Left ventricle myocardium inferior (tissue), 1 donor: ENCODE measurements at regions not wholly inside any gene's neighbourhood (a gene's known extent, or its start where the extent isn't known, plus 50 kb on each side); places are given as distances from the start of the nearest gene placed in this dataset.

Experiments used
- DNase-seq: peaks from one replicate; pipeline ENCODE4 v3.0.0-alpha.2; 2020
- H3K27ac ChIP-seq: fragments of 200-600 bp; replicated peaks from 2 replicates; pipeline ENCODE4 v1.8.0; 2021
- H3K27me3 ChIP-seq: fragments of 200-600 bp; 2 replicates; pipeline ENCODE4 v1.8.0; 2021; ENCODE audit warnings: low read depth
- H3K36me3 ChIP-seq: fragments of 200-600 bp; 2 replicates; pipeline ENCODE4 v1.8.0; 2021
- H3K4me1 ChIP-seq: fragments of 200-600 bp; 2 replicates; pipeline ENCODE4 v1.8.0; 2021
- H3K4me3 ChIP-seq: fragments of 200-600 bp; 2 replicates; pipeline ENCODE4 v1.8.0; 2021; ENCODE audit warnings: mild to moderate bottlenecking, moderate library complexity
- H3K9me3 ChIP-seq: fragments of 200-600 bp; replicated peaks from 2 replicates; pipeline ENCODE4 v1.8.0; 2021
- CTCF ChIP-seq: fragments of 200-600 bp; IDR thresholded peaks from 2 replicates; pipeline ENCODE4 v1.8.0; 2021; ENCODE audit warnings: antibody characterized with exemption, mild to moderate bottlenecking, borderline replicate concordance
- intact Hi-C: fragments of 100-400 bp; cut with micrococcal nuclease; formaldehyde crosslinking; loops from one replicate; pipeline ENCODE4 v1.11.0; 2022
- donor health status: DM: no; HTN: yes; CAD: no; lungs with severe emphysema.

- intact Hi-C loops = no loop called here
- Histone ChIP-seq H3K4me1 (no peaks in the 10 kb centered on the region), H3K4me3 (no peak overlapping the region), H3K36me3 (no peaks in the 10 kb centered on the region), H3K27ac (no peak overlapping the region), H3K27me3 (no peaks in the 10 kb centered on the region), H3K9me3 (no peaks in the 10 kb centered on the region)
- DNase-seq = no peak
- TF ChIP-seq CTCF = no peak
These were observed 645.4 kb downstream of the BCOR start for GRCh38 chrX:39452401-39452800.

- DNase-seq = peak; percentile 31
- intact Hi-C loops = no loop called here
- no peak for TF ChIP-seq CTCF
- Histone ChIP-seq H3K27ac (peak overlapping the region; percentile 19), H3K9me3 (no peaks in the 10 kb centered on the region), H3K36me3 (no peaks in the 10 kb centered on the region), H3K27me3 (no peaks in the 10 kb centered on the region), H3K4me3 (no peak overlapping the region), H3K4me1 (no peaks in the 10 kb centered on the region)
These were observed 643.7 kb downstream of the BCOR start for GRCh38 chrX:39453889-39454621.

- no peak for TF ChIP-seq CTCF
- intact Hi-C loops = no loop called here
- Histone ChIP-seq H3K4me3 (no peak overlapping the region), H3K27ac (no peak overlapping the region), H3K27me3 (no peaks in the 10 kb centered on the region), H3K9me3 (no peaks in the 10 kb centered on the region), H3K4me1 (no peaks in the 10 kb centered on the region), H3K36me3 (no peaks in the 10 kb centered on the region)
- DNase-seq = no peak
These were observed 640.7 kb downstream of the BCOR start for GRCh38 chrX:39456894-39457604.

- Histone ChIP-seq H3K36me3 (no peaks in the 10 kb centered on the region), H3K4me3 (no peak overlapping the region), H3K27ac (no peak overlapping the region), H3K9me3 (no peaks in the 10 kb centered on the region), H3K4me1 (no peaks in the 10 kb centered on the region), H3K27me3 (no peaks in the 10 kb centered on the region)
- no peak for DNase-seq
- intact Hi-C loops = no loop called here
- TF ChIP-seq CTCF = no peak
These were observed 639.0 kb downstream of the BCOR start for GRCh38 chrX:39458779-39459178.

GRCh38 chrX:39459204-39459603, 638.6 kb downstream of the BCOR start:
- TF ChIP-seq CTCF = no peak
- no peaks in the 10 kb centered on the region for H3K9me3 ChIP-seq
- H3K27ac ChIP-seq = no peak overlapping the region
- no peak overlapping the region for H3K4me3 ChIP-seq
- no peaks in the 10 kb centered on the region for H3K4me1 ChIP-seq
- intact Hi-C loops = no loop called here
- no peak for DNase-seq
- H3K36me3 ChIP-seq = no peaks in the 10 kb centered on the region
- H3K27me3 ChIP-seq = no peaks in the 10 kb centered on the region
